ENCODE measurements at regions not wholly inside any gene's neighbourhood (a gene's known extent, or its start where the extent isn't known, plus 50 kb on each side); places are given as distances from the start of the nearest gene placed in this dataset.

GRCh38 chr2:128593518-128593878, 274.8 kb upstream of the HS6ST1 start:
- Histone ChIP-seq H4K20me1 (ENCODE audit: insufficient read depth, low read length) (no peaks in the 10 kb centered on the region), H3K9ac (ENCODE audit: low read length) (no peak overlapping the region), H3K27ac (ENCODE audit: low read length) (no peak overlapping the region), H2AFZ (ENCODE audit: low read length) (no peak overlapping the region), H3K9me2 (replicated peaks; ENCODE audit: insufficient read depth, low read length) (no peaks in the 10 kb centered on the region), H3K4me3 (ENCODE audit: low read length) (no peak overlapping the region), H3K79me2 (ENCODE audit: low read length) (no peaks in the 10 kb centered on the region), H3F3A (ENCODE audit: insufficient read depth, low read length) (no peaks in the 10 kb centered on the region), H3K27me3 (replicated peaks; ENCODE audit: insufficient read depth, low read length) (no peaks in the 10 kb centered on the region), H3K36me3 (replicated peaks; ENCODE audit: insufficient read depth, low read length) (no peaks in the 10 kb centered on the region), H3K9me3 (replicated peaks; ENCODE audit: insufficient read depth, low read length) (no peaks in the 10 kb centered on the region), H3K4me1 (ENCODE audit: low read length) (no peaks in the 10 kb centered on the region), H3K4me2 (ENCODE audit: low read depth, low read length) (no peak overlapping the region)
- no peak for TF ChIP-seq EZH2phosphoT487 (IDR thresholded peaks at IDR 0.05; ENCODE audit: low read length)
- TF ChIP-seq CTCF (IDR thresholded peaks at IDR 0.05; ENCODE audit: low read length), result no peak
- TF ChIP-seq EZH2 (optimal IDR thresholded peaks at IDR 0.05; ENCODE audit: low read depth, low read length), result no peak
- no peak for DNase-seq

- H3K9ac ChIP-seq (ENCODE audit: low read length), result no peak overlapping the region
- no peaks in the 10 kb centered on the region for H4K20me1 ChIP-seq (ENCODE audit: insufficient read depth, low read length)
- H3K36me3 ChIP-seq (replicated peaks; ENCODE audit: insufficient read depth, low read length), result no peaks in the 10 kb centered on the region
- no peak overlapping the region for H3K27ac ChIP-seq (ENCODE audit: low read length)
- no peaks in the 10 kb centered on the region for H3F3A ChIP-seq (ENCODE audit: insufficient read depth, low read length)
- H3K27me3 ChIP-seq (replicated peaks; ENCODE audit: insufficient read depth, low read length), result no peaks in the 10 kb centered on the region
- H3K9me2 ChIP-seq (replicated peaks; ENCODE audit: insufficient read depth, low read length), result no peaks in the 10 kb centered on the region
- no peaks in the 10 kb centered on the region for H3K79me2 ChIP-seq (ENCODE audit: low read length)
- no peak overlapping the region for H3K4me3 ChIP-seq (ENCODE audit: low read length)
- H3K4me1 ChIP-seq (ENCODE audit: low read length), result no peaks in the 10 kb centered on the region
- no peak for TF ChIP-seq EZH2 (optimal IDR thresholded peaks at IDR 0.05; ENCODE audit: low read depth, low read length)
- TF ChIP-seq CTCF (IDR thresholded peaks at IDR 0.05; ENCODE audit: low read length), result no peak
- TF ChIP-seq EZH2phosphoT487 (IDR thresholded peaks at IDR 0.05; ENCODE audit: low read length), result no peak
- DNase-seq, result no peak
- H3K4me2 ChIP-seq (ENCODE audit: low read depth, low read length), result no peak overlapping the region
- H2AFZ ChIP-seq (ENCODE audit: low read length), result no peak overlapping the region
- H3K9me3 ChIP-seq (replicated peaks; ENCODE audit: insufficient read depth, low read length), result no peaks in the 10 kb centered on the region
Observed at GRCh38 chr2:128593879-128594650, 275.4 kb upstream of the HS6ST1 start.

- no peaks in the 10 kb centered on the region for H3K9me3 ChIP-seq (replicated peaks; ENCODE audit: insufficient read depth, low read length)
- no peaks in the 10 kb centered on the region for H3K9me2 ChIP-seq (replicated peaks; ENCODE audit: insufficient read depth, low read length)
- no peaks in the 10 kb centered on the region for H3F3A ChIP-seq (ENCODE audit: insufficient read depth, low read length)
- H2AFZ ChIP-seq (ENCODE audit: low read length), result no peak overlapping the region
- DNase-seq, result no peak
- TF ChIP-seq EZH2phosphoT487 (IDR thresholded peaks at IDR 0.05; ENCODE audit: low read length), result no peak
- TF ChIP-seq CTCF (IDR thresholded peaks at IDR 0.05; ENCODE audit: low read length), result no peak
- no peak for TF ChIP-seq EZH2 (optimal IDR thresholded peaks at IDR 0.05; ENCODE audit: low read depth, low read length)
- no peaks in the 10 kb centered on the region for H3K36me3 ChIP-seq (replicated peaks; ENCODE audit: insufficient read depth, low read length)
- H3K4me2 ChIP-seq (ENCODE audit: low read depth, low read length), result no peak overlapping the region
- no peaks in the 10 kb centered on the region for H3K4me1 ChIP-seq (ENCODE audit: low read length)
- no peaks in the 10 kb centered on the region for H3K79me2 ChIP-seq (ENCODE audit: low read length)
- no peaks in the 10 kb centered on the region for H4K20me1 ChIP-seq (ENCODE audit: insufficient read depth, low read length)
- H3K4me3 ChIP-seq (ENCODE audit: low read length), result no peak overlapping the region
- no peak overlapping the region for H3K9ac ChIP-seq (ENCODE audit: low read length)
- no peaks in the 10 kb centered on the region for H3K27me3 ChIP-seq (replicated peaks; ENCODE audit: insufficient read depth, low read length)
- no peak overlapping the region for H3K27ac ChIP-seq (ENCODE audit: low read length)
Observed at GRCh38 chr2:128594651-128594910, 275.9 kb upstream of the HS6ST1 start.
